Retina (tissue), 1 donor: ENCODE measurements at regions not wholly inside any gene's neighbourhood (a gene's known extent, or its start where the extent isn't known, plus 50 kb on each side); places are given as distances from the start of the nearest gene placed in this dataset.
"Not testable (repeated sequence)": the region's sequence is repeated elsewhere in the genome, so short reads cannot be mapped to it uniquely, and the experiment has no call there.

ENCODE experiments used
- DNase-seq: peaks from one replicate; pipeline ENCODE4 v3.0.0-alpha.2; 2016

- not testable (repeated sequence) for DNase-seq
Observed at GRCh38 chr5:63180190-63180589, 601.6 kb downstream of the LRRC70 start.

DNA sequence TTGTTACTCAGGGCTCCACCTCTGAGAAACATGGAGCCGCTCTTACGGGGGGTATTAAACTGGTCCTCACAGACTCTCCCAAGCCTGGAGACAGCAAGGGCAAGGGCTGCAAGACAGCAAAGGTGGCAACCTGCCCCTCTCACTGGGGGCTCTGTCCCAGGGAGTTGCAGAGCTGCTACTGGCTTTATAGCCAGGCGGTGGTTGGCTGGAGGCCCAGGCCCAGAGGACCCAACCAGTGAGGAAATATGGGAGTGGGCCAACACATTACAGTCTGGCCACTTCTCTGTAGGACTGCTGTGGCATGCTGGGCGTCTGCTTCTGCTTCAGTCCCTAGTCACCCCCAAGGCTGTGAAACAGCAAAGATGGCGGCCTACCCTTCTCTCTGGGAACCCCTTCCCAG lies 597.2 kb downstream of the LRRC70 start:
- DNase-seq, result no peak

GRCh38 chr5:63170486-63170885 lies 591.9 kb downstream of the LRRC70 start:
- no peak for DNase-seq

DNA sequence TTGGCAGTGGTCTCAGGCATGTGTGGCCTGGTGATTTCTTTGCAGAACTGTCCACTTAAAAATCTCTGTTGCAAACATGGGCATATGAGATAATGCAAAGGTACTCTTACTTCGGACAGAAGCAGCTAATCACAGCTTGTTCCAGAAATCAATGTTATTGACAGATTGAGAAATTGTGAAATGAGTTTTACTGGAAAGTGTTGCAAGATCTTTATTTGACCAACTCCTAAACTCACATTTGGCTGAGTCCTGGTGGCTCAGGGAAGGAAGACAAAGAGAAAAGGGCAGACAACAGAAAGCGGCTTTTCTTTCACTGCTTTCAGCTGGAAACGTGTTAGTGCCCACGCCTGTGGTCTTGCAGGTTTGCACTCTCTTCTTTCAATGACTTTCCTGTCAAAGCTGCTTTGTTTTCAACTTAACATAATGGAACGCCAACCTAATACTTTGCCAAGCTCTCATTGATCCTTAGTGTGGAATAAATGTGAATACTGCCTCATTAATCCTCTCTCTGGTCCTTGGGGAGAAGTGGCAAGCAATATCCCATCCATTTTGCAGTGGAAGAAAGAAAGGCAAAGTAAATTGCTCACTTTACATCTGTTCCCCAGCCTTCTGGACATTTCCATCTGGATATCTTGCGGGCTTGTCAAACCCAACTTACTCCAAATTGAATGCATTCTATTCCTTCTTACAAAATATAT lies 586.4 kb downstream of the LRRC70 start:
- no peak for DNase-seq

DNA sequence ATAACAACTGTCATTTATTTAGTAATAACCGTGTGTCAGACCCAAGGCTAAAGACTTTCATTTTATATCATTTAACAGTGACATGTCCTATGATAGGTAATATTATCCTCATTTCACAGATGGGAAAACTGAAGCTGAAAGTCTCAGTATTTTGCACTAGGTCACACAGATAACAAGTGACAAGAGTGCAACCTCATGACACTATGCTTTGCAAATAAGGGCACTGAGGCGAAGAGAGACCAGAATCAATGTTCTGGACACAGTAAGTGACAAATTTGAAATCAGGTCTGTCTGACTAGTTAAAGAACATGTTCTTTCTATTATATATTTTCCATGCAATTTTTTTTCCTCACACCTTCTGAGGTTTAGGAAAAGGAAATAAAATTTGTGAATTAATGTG lies 585.7 kb downstream of the LRRC70 start:
- no peak for DNase-seq

GRCh38 chr5:63155310-63155631 lies 576.7 kb downstream of the LRRC70 start:
- no peak for DNase-seq

- DNase-seq, result peak; percentile 38
Observed at GRCh38 chr5:63154476-63155309, 576.1 kb downstream of the LRRC70 start.

DNA sequence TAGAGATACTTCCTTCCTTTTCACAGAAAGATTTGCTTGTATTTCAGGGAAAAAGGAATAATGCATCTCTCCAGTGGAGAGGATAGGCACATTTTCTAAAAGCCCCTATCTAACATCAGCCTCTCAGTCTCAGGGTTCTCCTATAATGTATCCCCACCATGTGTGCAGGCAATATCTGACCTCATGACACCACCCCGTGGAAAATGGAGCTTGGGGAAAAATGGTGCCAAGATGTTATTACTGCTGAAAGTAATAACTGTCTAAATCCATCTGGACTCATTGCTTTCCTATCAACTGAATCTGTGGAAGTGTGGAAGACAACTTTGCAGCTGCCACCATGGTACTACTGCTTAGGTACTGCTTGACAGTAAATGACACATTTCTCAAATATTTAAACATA lies 574.3 kb downstream of the LRRC70 start:
- no peak for DNase-seq

- no peak for DNase-seq
Observed at GRCh38 chr5:63145167-63145566, 566.5 kb downstream of the LRRC70 start.

- DNase-seq, result no peak
Observed at GRCh38 chr5:63141591-63141990, 563.0 kb downstream of the LRRC70 start.

DNA sequence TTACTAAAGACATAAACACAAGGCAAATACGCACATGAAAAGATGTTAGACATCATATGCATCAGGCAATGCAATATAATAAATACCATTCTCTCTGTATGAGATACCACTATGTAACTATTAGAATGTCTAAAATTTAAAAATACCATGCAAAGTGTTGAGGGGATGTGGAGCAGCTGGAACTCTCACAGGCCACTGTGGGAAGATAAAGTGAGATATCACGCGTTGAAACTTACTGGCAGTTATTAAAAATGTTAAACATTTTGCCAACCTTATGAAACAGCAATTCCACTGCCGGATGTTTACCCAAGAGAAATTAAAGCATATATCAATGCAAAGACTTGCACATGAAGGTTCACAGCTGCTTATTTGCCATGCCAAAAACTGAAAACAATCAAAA lies 556.7 kb downstream of the LRRC70 start:
- DNase-seq, result no peak

- DNase-seq, result no peak
Observed at GRCh38 chr5:63131626-63132285, 553.1 kb downstream of the LRRC70 start.

DNA sequence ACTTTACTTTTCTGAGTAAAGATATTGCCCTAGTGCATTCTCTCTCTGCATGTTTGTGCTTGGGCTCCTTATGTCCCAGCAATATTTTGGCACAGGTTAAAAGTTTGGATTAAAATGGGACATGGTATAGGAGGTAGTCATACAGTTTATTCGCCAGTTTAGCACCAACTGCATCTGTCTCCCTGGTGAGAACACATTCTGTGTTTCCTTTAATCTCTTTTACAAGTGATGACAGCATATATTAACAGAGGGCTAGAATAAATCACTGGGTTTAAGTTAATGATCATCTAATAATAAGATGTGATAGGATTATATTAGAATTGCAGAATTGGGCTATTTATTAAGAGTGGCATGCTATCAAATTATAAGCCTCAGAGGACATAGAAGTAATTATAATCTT lies 550.1 kb downstream of the LRRC70 start:
- no peak for DNase-seq

DNA sequence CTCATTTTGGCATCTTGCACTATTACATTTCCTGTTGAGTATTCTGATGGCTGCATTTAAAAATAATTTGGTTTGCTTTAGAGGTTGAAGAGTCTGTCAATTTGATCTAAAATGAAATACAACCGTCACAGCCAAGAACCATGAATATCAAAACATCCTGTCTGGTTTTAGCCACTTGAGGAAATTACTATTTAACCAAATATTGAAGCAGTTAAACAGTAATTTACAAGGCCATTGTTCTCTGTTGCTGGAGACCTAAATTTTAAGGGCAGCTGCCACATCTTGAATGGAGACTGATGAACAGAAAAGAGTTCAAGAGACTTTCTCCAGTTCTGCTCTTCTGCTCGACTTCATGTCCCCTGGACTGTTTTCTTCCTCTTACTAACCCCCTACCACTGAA lies 549.4 kb downstream of the LRRC70 start:
- no peak for DNase-seq

DNA sequence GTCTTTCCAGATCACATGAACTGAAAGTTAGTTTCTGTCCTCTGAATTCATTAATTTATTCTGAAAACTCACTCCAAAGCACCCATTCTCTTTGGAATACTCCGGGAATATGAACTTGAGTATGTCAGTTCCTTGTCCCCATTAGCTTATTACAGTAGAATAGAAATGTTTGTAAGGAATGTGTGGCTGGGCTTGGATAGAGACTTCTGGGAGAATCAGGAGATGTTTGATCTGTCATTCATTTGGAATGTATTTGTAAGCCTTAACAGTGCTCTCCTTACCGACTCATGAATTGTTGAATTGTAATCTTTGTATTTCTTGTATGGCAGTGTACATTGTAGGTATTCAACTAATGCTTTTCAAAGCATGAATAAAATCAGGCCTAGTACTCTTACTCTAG lies 548.4 kb downstream of the LRRC70 start:
- DNase-seq, result no peak

GRCh38 chr5:63125862-63126261 lies 547.2 kb downstream of the LRRC70 start:
- peak; percentile 23 for DNase-seq

DNA sequence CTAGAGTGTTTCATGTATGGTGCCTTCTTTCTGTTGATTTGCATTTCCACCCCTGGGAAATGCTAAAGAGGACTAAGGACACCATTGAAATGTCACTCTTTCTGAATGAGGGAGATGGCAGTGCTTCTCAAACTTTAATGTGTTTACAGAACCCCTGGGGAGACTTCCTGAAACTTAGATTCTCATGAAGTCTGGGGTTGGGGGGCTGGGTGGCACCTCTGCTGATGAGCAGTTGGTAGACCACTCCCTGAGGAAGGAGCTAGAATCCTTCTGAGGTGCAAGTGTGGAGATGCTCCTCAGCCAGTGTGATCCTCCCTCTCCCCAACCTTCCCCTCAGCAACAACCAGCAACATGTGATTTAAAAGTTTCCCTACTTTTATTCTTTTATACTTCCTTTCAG lies 546.8 kb downstream of the LRRC70 start:
- DNase-seq, result no peak

- DNase-seq, result no peak
Observed at GRCh38 chr5:63124266-63124665, 545.6 kb downstream of the LRRC70 start.

GRCh38 chr5:63121471-63121870 lies 542.9 kb downstream of the LRRC70 start:
- no peak for DNase-seq

DNA sequence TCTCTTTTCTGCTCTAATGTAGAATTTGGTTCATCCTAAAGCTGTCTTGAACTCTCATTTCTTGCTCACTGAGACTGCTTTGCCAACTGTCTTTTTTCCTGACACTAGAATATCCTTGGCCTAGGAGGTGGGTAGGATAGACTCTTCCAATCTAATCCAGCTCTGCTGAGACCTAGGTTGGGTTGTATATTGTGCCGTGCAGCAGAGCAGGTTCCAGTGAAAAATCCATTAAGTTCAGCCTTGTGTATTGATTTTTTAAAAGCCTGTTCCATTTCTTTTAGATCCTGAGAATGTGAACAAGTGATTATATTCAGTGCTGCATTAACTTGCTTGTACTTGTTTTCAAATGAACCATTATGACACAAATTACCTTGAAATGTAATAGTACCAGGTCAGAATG lies 539.6 kb downstream of the LRRC70 start:
- no peak for DNase-seq

GRCh38 chr5:63111891-63112290 lies 533.3 kb downstream of the LRRC70 start:
- no peak for DNase-seq

- DNase-seq, result no peak
Observed at GRCh38 chr5:63101870-63102269, 523.3 kb downstream of the LRRC70 start.

GRCh38 chr5:63097286-63097685 lies 518.7 kb downstream of the LRRC70 start:
- DNase-seq, result no peak

GRCh38 chr5:63094730-63095129 lies 516.1 kb downstream of the LRRC70 start:
- no peak for DNase-seq
